Pancreas (tissue), 10 donors: ENCODE measurements at regions not wholly inside any gene's neighbourhood (a gene's known extent, or its start where the extent isn't known, plus 50 kb on each side); places are given as distances from the start of the nearest gene placed in this dataset.

Source experiments
- ATAC-seq, 4 donors: fragments of 200-7000 bp; cut with Tn5 transposase; one replicate each; pipeline versions ENCODE4 v1.8.0 to v1.9.1; 2020; ENCODE audit warnings: mild to moderate bottlenecking in 4 of 4, moderate library complexity in 4 of 4
- DNase-seq, 6 donors: peaks; one replicate each; pipeline ENCODE4 v3.0.0-alpha.2; 2020
- FAIRE-seq: peaks from 2 replicates; lab custom pipeline; 2012; peaks lifted over from hg19 to GRCh38; lab: Jason Lieb, UNC
- H3K27ac ChIP-seq, 4 donors: fragments of 200-600 bp; sonication (generic); 1 replicate in 3 of 4; 2 replicates in 1 of 4; pipeline versions ENCODE4 v1.5.0 to v1.8.0; 2020
- H3K27me3 ChIP-seq, 4 donors: fragments of 200-600 bp; one replicate each; pipeline ENCODE4 v1.8.0; 2021
- H3K36me3 ChIP-seq, 3 donors: fragments of 200-600 bp; sonication (generic) in 1 of 3; one replicate each; pipeline versions ENCODE4 v1.5.0 to v1.8.0; 2020 to 2021
- H3K4me1 ChIP-seq, 3 donors: fragments of 200-600 bp; one replicate each; pipeline ENCODE4 v1.8.0; 2021
- H3K4me3 ChIP-seq, 4 donors: fragments of 200-600 bp; sonication (generic) in 2 of 4; one replicate each; pipeline versions ENCODE4 v1.5.0 to v1.8.0; 2020 to 2021
- H3K9me3 ChIP-seq, 4 donors: fragments of 200-600 bp; one replicate each; pipeline ENCODE4 v1.8.0; 2021
- CTCF ChIP-seq, 4 donors: fragments of 200-600 bp; sonication (generic) in 3 of 4; IDR thresholded peaks; one replicate each; pipeline versions ENCODE4 v1.5.0 to v1.8.0; 2021; ENCODE audit warnings: antibody characterized with exemption in 4 of 4
- WGBS, 2 donors: extraction: QIAGEN DNeasy Blood & Tissue Kit; methylation state at CpG; one replicate each; pipeline ENCODE4 v1.1.7; 2013; 5-methylcytosine and 5-hydroxymethylcytosine counted together
- intact Hi-C, 3 donors: fragments of 100-400 bp; cut with DNase I; formaldehyde crosslinking; loops; one replicate each; pipeline versions ENCODE4 v1.11.1 to v1.14.2; 2022
- donor health status: healthy with polysubstance abuse.
- donor health status: DM: no; HTN: no; CAD: no; lungs with moderate emphysema.
- donor health status: DM: no; HTN: no; CAD: no.
- donor health status: control.
- donor health status: control.
- donor health status: Bipolar disorder and iron deficiency.
- donor health status: DM: yes; HTN: yes; CAD: no.
- donor health status: DM: no; HTN: no; CAD: no.
- donor health status: DM: no; HTN: no; CAD: no.
- donor health status: DM: yes; HTN: yes; CAD: no.

DNA sequence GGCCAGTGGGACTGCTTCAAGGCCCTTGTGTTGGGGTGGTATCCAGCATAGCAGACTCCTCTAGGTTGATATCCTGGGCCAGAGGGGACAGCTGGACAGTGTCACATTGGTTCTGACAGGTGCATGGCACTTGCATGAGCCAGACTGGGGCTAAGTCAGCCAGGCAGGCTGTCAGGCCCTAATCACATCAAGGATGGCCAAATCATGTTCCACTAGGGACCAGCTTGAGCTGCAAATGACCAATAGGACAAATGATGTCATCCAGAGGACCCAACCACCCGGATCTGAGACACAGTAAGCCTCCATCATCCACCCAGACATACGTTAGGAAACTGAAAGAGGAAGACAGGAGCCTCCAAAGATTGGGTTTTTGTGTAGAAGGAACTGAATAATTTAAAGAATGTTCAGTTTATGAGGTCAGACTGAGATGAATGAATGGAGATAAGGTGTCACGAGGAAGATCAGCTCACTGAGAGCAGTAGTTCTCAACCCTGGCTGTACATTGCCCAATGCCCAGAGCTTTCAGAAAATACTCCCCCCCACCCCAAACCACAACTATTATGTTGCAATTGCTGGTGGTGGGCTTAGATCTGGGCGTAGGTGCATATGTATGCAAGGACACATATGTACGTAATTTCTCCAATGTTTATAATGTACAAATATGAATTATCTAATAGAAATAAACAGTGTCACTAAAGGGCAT, 75.2 kb upstream of the INHBA start:
- no peak for TF ChIP-seq CTCF (IDR thresholded peaks at IDR 0.05)
- 43 to 45% methylated on average over 5 of the region's 5 CpGs for WGBS, 2 donors
- DNase-seq (no peak), ATAC-seq (peak in 1 of 4 donors; percentile 52), FAIRE-seq (no peak)
- no peaks in the 10 kb centered on the region for H3K9me3 ChIP-seq
- intact Hi-C loops = no loop called here
- no peaks in the 10 kb centered on the region for H3K36me3 ChIP-seq
- H3K4me3 ChIP-seq = no peak overlapping the region
- H3K27ac ChIP-seq = no peak overlapping the region
- no peaks in the 10 kb centered on the region for H3K4me1 ChIP-seq
- no peaks in the 10 kb centered on the region for H3K27me3 ChIP-seq

DNA sequence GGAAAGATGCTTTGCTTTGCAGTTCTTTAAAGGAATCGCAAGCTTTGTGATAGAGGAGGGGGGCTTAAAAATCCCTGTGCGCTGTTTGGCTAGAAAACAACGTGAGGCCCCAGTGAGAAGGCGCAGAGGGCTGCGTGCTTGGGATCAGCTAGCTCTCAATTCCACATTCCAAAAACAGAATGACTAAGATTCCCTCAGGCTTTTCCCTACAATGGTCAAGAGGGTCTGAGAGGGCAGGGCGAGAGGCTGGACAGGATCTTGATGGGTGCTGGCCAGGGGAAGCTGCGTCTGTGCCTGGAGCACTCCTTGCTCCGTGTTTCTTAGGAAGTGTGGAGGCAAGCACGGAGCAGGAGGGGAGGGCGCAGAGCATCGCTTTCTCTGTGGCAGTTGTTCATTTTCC, 72.1 kb upstream of the INHBA start:
- intact Hi-C loops = no loop called here
- Histone ChIP-seq H3K4me3 (no peak overlapping the region), H3K9me3 (no peaks in the 10 kb centered on the region), H3K36me3 (no peaks in the 10 kb centered on the region), H3K27ac (no peak overlapping the region), H3K27me3 (no peaks in the 10 kb centered on the region), H3K4me1 (no peaks in the 10 kb centered on the region)
- ATAC-seq (no peak), DNase-seq (no peak), FAIRE-seq (no peak)
- 75 to 82% methylated on average over 11 of the region's 11 CpGs for WGBS, 2 donors
- TF ChIP-seq CTCF (IDR thresholded peaks at IDR 0.05) = no peak

DNA sequence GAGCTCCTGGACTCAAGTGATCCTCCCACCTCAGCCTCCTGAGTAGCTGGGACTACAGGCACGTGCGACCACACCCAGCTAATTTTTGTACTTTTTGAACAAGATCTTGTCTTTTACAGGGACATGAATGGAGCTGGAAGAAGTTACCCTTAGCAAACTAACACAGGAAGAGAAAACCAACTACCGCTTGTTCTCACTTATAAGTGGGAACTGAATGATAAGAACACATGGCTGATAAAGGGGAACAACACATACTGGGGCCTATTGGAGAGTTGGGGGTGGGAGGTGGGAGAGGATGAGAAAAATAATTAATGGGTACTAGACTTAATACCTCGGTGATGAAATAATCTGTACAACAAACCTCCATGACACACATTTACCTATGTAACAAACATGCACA, 70.9 kb upstream of the INHBA start:
- intact Hi-C loops = no loop called here
- WGBS, 2 donors = 66 to 77% methylated on average over 4 of the region's 4 CpGs
- no peaks in the 10 kb centered on the region for H3K27me3 ChIP-seq
- no peak for TF ChIP-seq CTCF (IDR thresholded peaks at IDR 0.05)
- FAIRE-seq (no peak), DNase-seq (no peak), ATAC-seq (no peak)
- no peak overlapping the region for H3K4me3 ChIP-seq
- no peak overlapping the region for H3K27ac ChIP-seq
- no peaks in the 10 kb centered on the region for H3K9me3 ChIP-seq
- H3K36me3 ChIP-seq = no peaks in the 10 kb centered on the region
- H3K4me1 ChIP-seq = no peaks in the 10 kb centered on the region

DNA sequence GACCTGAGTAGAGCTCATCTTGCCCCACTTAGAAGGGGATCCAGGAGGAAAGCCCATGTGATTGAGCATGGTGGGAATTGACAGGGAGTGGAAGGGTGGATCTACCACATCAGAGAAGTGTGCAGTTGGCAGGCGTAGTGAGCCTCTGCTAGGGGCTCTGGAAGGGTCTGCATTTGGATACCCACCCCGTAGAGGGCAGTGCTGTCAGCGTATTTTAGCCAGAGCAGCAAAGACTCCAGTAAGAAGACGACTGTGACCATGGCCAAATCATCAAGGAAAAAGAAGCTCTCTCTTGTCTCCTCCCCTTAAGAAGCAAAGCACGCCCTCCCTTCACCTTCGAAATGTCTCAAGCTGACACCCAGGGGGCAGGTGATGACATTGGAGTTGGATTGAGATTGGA, 68.8 kb upstream of the INHBA start:
- WGBS, 2 donors = 35 to 43% methylated on average over 6 of the region's 6 CpGs
- intact Hi-C loops = no loop called here
- H3K4me1 ChIP-seq = no peaks in the 10 kb centered on the region
- H3K27ac ChIP-seq = no peak overlapping the region
- no peaks in the 10 kb centered on the region for H3K9me3 ChIP-seq
- no peaks in the 10 kb centered on the region for H3K27me3 ChIP-seq
- no peak overlapping the region for H3K4me3 ChIP-seq
- no peak for ATAC-seq
- no peak for DNase-seq
- TF ChIP-seq CTCF (IDR thresholded peaks at IDR 0.05) = no peak
- H3K36me3 ChIP-seq = no peaks in the 10 kb centered on the region
- FAIRE-seq = no peak

DNA sequence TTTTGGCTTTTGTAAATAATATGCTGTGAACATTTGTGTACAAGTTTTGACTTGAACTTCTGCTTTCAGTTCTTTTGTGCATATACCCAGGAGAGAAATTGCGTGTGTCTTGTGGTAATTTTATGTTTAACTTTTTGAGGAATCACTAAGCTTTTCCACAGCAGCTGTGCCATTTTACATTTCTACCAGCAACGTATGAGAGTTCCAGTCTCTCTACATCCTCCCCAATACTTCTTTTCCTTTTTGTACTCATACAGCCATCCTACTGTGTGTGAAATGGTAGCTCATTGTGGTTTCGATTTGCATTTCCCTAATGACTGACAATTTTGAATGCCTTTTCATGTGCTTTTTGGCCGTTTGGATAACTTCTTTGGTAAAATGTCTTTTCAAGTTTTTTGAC, 66.3 kb upstream of the INHBA start:
- ATAC-seq = no peak
- TF ChIP-seq CTCF (IDR thresholded peaks at IDR 0.05) = no peak
- H3K27ac ChIP-seq = no peak overlapping the region
- no peak for FAIRE-seq
- H3K9me3 ChIP-seq = no peaks in the 10 kb centered on the region
- H3K4me1 ChIP-seq = no peaks in the 10 kb centered on the region
- no peaks in the 10 kb centered on the region for H3K27me3 ChIP-seq
- DNase-seq = no peak
- WGBS, 2 donors = 43 to 64% methylated on average over 4 of the region's 4 CpGs
- intact Hi-C loops = no loop called here
- no peaks in the 10 kb centered on the region for H3K36me3 ChIP-seq
- no peak overlapping the region for H3K4me3 ChIP-seq
